Nucleus accumbens (tissue), 56 donors: ENCODE measurements at regions not wholly inside any gene's neighbourhood (a gene's known extent, or its start where the extent isn't known, plus 50 kb on each side); places are given as distances from the start of the nearest gene placed in this dataset.
"Not testable (repeated sequence)": the region's sequence is repeated elsewhere in the genome, so short reads cannot be mapped to it uniquely, and the experiment has no call there.

Experiments
- DNase-seq, 56 donors: peaks; one replicate each; lab custom pipeline; 2025; lab: John Stamatoyannopoulos, UW

DNA sequence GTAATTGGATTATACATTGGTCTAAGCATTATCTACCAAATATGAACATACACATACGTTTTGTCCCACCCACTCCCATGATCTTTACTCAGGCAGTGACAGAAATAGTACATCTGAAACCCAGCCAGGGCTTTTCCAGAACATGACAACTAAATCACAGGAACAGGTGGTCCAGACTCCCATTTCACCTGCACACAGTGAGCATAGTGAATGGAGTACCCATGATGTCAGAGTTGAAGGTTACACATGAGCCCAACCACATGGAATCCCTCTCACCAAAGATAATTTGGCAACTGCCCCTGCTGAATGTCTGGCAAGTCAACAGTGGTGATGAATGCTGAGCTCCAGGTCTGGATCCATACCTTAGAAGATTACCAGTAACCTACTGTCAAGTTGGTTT lies 411.9 kb upstream of the LUZP2 start:
- no peak for DNase-seq

DNA sequence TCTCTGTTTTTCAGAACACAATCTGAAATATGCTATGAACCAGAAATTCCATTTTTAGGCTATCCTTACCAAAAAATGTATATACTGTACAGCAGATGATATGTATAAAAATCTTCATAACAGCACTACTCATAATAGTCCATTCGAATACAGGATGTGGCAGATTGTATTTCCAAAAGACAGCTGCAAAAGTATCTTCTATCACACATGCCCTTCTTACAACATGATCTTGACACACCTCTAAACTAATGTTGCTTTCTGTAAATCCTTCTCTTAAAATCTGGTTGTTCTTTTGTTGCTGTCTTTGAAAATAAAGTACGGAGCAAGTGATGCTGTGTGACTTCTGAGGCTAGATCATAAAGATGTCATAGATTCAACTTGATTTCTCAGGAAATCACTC lies 409.9 kb upstream of the LUZP2 start:
- DNase-seq = no peak

DNA sequence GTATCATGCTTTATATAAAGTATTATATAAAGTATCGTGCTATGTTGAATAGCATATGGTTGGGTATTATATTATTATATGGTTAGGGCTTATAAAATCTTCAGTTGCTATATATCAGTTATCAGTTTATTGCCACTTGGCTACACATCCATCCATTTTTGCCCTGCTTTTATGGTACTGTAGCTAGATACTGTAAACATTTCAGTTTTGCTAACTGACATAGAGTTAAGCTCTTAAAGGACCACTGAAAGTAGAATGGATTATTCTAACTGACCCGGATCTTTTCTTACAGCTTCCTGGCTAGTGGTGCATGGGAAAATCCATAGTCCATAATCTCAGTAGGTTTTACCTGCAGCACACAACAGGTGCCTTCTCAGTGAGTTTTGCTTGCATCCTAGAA lies 405.3 kb upstream of the LUZP2 start:
- no peak for DNase-seq

DNA sequence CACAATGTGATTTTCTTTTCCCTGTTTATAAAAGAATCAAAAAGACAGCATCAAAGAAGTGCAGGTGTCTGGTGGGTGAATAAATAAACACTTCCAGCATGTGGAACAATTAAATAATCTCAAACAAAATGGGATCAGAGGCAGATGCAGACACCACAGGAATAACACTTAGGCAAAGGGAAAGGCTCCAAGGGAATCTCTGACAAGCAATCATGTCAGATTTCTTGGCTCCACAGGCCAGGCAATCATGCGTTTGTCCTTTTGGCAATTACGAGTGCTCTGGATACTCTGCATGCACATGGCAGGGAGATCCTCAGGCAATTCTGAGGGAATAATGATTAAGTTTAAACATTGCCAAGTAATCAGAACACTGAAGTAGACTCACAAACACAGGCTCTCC lies 403.5 kb upstream of the LUZP2 start:
- no peak for DNase-seq

DNA sequence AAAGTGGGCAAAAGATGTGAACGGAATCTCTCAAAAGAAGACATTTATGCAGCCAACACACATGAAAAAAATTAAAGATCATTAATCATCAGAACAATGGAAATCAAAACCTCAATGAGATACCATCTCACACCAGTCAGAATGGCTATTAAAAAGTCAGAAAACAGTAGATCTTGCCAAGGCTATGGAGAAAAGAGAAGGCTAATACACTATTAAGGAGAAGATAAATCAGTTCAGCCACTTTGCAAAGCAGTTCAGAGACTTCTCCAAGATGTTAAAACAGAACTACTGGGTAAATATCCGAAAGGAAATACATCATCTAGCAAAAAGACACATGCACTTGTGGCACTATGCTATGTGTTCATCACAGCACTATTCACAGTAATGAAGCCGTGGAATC lies 388.2 kb upstream of the LUZP2 start:
- no peak for DNase-seq

DNA sequence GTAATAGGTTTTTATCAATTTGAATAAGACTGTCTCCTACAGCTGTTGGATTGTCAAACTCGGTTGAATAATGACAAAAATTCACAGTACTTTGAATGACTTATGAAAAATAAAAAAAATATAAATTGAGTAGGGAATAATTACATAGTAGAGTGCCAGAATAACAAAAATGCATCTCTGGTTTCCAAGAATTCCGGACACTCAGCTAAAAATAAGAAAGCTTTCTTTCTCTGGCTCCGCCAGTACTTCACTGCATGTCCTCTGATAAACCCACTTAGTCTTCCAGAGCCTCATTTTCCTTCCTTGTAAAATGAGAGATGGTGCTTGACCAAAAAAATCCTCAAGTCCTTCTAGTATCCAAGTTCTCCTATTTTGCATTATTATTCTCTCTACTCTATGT lies 374.6 kb upstream of the LUZP2 start:
- DNase-seq = no peak

DNA sequence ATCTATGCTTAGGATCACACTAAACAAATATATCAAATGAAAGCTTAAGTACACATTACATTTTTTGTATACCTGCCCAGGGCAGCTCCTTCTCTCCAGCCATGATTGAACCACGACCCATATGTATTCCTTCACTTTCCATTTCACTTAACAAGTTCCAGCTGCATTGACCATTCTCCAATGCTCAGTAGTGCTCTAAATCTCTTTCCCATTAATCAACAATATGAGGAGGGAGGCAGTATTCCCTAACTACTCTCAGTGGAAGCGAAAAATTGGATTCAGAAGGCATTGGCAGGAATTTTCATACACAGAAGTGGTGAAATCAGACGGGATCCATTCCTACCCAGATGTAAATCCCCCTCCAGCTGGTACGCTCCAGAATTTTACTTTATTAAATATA lies 372.0 kb upstream of the LUZP2 start:
- no peak for DNase-seq

DNA sequence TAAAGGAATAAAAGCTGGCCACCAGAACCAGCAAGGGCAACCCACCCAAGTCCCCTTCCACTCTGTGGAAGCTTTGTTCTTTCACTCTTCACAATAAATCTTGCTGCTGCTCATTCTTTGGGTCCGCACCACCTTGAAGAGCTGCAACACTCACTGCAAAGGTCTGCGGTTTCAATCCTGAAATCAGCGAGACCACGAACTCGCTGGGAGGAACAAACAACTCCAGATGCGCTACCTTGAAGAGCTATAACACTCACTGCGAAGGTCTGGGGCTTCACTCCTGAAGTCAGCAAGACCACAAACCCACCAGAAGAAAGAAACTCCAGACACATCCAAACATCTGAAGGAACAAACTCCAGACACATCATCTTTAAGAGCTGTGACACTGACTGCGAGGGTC lies 365.2 kb upstream of the LUZP2 start:
- no peak for DNase-seq

DNA sequence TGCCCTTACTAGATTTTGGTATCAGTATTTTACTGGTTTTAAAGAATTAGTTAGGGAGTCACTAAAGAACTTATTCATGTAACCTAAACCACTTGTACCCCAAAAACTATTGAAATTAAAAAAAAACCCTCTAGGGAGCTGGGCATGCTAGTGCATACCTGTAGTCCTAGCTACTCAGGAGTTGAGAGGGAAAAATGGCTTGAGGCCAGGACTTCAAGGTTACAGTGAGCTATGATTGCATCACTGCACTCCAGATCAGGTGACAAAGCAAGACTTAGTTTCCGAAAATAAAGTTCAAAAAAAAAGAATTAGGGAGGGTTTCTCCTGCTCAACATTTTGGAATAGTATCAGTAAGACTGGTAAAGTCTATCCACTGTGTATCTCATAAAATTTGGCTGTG lies 364.4 kb upstream of the LUZP2 start:
- DNase-seq = no peak

DNA sequence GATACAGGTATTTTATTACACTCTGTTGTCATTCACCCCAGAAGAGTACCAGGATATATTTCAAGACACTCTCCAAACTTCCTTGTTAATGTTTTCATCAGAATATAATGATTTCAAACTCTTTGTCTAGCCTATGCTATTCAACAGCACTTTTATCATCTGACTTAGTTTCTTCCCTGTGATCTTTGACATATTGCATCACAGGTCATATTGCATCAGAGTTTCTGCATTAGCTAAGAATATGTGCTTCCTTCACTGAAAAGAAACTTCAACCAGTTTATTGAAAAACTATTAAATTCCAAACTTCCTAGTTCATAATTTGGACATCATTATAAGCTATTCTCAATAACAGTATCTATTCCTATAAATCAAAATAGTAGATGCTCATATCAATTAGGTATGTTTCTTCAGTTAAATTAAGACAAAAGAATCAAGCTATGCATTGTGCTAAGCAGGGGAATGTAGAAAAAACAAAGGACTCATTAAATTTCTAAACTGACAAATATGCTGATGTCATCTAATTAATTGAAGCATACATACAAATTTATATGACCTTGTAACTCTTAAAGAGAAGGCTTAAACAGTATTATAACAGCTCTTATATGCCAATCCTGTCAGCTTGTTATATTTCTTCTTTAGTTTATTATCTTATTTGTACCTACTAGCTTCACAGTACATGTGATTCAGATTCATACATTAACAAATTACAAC lies 361.8 kb upstream of the LUZP2 start:
- no peak for DNase-seq

DNA sequence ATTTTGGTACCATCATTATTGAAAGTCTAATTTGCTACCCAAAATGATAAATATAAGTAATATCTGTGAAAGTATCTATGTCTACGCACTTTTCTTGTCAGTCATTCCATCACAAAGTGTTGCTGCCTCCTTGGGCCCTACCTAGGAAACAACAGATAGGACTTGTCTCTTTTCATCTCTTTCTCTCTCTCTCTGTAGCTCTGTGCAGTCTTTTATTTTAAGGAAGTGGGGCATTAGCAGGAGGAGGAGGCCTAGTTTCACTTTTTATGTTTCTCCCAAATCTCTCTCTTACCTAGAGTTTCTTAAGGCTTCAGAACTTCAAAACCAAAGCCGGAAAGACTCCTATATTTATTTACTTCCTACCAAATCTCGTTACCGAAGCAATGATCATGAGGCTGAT lies 354.8 kb upstream of the LUZP2 start:
- DNase-seq = no peak

DNA sequence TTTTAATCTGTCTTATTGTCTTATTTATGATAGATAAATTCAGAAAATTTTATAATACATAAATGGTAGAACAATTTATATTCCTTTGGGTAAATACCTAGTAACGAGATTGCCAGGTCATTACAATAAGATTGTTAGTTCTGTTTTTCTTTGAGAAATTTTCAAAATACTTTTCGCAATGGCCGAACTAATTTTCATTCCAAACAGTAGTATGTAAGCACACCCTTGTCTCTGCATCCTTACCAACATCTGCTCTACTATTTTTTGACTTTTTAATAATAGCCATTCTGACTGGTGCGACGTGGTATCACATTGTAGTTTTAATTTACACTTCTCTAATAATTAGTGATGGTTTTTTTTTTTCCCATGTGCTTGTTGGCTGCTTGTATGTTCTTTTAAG lies 351.4 kb upstream of the LUZP2 start:
- no peak for DNase-seq

DNA sequence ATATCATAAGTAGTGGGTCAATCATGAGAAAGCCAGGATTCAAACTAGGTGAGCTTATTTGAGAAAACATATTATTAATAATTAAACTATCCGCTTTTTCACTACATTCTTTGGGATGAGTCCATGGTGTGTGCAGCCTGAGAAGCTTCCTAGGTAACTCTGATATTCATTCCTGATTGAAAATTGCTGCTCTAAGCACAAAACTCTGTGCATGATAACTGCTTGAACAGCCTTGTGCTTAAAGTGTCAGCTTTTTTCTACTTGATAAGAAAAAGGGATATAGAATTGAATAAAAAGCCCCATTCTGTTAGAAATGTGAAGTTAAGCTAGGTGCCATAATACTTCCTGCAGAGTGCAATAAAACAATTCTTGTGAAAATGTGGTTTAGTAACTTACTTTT lies 343.5 kb upstream of the LUZP2 start:
- no peak for DNase-seq

DNA sequence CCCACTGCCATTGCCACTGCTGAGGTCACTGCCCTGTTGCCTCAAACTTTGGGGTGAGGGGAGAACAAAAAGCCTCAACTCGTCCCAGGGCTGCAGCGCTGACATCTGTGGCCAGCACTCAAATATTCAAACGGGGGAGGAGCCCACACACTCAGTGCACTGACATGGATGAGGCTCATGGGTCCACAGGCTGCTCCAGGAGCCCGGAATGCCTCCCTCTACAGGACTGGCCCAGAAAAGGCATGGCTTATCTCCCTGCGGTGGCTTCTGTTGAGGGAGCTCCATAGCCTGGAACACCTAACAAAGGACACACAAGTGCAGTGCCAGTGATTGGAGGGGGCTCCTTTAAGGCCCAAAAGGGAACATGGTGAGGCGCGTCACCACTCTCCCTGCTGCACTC lies 341.1 kb upstream of the LUZP2 start:
- no peak for DNase-seq

DNA sequence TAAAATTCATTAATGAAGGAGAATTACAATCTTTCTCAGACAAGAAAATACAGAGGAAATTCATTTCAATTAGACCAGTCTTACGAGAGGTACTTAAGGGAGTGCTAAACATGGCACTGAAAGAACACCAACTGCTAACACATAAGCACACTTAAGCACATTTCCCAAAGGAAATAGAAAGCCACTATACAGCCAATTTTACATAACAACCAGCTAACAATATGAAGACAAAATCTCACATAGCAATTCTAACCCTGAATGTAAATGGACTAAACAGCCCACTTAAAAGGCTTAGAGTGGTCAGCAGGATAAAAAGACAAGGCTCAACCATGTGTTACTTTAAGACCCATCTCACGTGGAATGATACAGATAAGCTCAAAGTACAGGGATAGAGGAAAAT lies 339.5 kb upstream of the LUZP2 start:
- DNase-seq = no peak

DNA sequence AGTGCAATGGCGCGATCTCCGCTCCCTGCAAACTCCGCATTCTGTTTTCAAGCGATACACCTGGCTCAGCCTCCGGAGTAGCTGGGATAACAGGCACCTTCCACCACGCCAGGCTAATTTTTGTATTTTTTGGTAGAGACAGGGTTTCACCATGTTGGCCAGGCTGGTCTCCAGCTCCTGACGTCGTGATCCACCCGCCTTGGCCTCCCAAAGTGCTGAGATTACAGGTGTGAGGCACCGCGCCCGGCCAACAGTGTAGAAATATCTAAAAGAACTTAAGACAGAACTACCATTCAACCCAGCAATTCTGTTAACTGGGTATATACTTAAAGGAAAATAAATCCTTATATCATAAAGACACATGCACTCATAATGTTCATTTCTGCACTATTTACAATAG lies 335.3 kb upstream of the LUZP2 start:
- no peak for DNase-seq

DNA sequence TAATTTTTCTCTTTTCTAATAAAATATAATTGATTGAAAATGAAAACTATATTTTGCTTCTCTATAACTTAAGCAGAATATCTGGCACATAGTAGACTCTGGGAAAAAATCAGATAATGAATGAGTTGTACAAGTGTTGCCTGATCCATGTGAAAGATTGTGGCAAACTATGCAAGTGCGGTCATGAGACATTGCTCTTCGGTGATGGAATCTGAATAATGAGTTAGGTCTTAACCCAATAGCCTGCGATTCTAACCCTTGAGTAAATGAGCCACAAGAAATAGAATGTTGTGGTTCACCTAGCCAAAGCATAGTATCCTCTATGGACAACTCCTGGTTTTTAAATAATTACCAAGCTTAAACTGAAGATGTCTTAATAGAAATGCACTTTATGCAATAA lies 333.7 kb upstream of the LUZP2 start:
- DNase-seq = no peak

DNA sequence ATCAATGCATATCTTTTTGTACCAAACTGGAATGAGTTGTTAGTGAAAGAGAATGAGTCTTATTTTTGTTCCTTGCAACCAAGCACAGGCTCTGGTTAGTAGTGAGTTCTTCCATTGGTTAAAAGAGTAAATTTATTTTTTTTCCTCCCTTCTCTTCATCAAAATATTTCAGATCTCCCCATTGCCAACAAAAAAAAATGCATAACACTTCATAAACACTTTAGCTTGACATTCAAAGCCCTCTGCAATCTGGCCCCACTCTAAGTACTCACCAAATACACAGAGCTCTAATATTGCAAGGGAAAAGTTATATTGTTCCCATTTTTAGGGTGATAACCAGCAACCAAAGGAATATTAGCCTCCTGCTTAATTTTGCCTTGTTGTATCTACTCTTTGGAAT lies 333.0 kb upstream of the LUZP2 start:
- no peak for DNase-seq

DNA sequence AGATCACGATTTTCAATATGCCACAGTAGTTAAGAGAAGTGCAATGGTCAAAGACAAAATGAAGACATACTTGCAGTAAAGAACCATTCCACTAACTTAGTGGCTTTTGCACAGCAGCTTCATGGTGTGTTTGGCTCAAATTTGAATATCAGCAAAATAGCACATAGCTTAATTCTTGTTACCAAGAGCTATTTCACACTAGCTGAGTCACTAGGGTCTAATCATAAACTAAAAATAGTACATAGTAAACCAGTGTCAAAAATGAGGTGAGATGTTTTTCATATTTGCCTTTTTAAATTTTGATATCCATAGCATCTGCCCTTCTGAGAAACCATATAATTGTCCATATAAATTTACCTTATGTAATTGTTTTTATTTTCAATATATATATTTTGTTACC lies 325.0 kb upstream of the LUZP2 start:
- no peak for DNase-seq

DNA sequence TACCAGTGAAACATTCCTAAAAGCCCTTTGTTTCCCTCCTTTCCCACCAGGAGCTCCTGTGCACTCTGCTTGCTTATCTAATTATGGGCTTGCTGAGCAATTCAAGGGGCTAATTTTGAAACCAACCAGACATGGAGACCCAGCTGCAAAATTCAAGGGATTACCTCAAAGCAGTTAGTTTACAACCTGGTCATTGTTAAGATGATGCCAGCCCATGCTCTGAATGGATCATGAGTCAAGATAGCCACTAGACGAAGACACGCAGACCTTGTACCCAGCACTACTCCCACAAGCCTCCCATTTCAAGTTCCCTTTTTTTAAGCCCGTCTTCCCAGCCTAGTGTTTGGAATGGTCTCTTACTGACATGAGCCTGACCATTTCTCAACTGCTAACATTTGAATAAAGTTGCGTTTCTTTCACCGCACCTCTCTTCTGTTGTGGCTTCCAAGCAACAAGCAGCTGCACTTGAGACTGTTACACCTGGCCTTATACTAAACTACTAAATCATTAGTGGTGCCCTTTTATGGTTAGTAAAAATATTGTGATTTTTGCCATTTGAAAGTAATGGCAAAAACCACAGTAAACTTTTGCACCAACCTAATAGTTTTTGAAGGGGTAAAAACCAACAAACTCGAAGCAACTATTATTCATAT lies 315.3 kb upstream of the LUZP2 start:
- no peak for DNase-seq

DNA sequence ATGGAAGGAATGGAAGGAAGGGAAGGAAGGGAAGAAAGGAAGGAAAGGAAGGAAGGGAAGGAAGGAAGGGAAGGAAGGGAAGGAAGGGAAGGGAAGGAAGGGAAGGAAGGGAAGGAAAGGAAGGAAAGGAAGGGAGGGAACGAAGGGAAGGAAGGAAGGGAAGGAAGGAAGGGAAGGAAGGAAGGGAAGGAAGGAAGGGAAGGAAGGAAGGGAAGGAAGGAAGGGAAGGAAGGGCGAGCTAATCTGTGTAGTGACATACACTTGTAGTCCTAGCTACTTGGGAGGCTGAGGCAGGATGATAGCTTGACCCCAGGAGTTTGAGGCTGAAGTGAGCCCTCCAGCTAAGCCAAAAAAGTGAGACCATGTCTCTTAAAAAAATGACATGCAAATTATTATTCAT lies 311.3 kb upstream of the LUZP2 start:
- DNase-seq = not testable (repeated sequence)

DNA sequence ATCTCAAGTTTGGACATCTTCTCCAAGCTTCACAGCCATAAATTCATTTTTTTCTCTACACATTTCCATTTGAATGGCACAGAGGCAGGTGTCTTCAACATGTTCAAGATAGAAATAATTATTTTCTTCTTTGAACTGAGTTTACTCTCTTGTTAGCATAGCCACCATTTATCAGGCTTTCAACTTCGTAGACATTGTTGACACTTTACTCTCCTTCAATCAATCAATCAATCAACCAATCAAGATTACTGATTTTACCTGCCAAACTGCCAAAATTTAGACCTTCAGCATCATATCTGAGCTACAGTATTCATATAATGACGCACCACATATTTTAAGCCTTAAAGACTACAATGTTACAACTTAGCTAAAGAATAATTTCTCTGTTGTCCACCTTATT lies 300.1 kb upstream of the LUZP2 start:
- no peak for DNase-seq

DNA sequence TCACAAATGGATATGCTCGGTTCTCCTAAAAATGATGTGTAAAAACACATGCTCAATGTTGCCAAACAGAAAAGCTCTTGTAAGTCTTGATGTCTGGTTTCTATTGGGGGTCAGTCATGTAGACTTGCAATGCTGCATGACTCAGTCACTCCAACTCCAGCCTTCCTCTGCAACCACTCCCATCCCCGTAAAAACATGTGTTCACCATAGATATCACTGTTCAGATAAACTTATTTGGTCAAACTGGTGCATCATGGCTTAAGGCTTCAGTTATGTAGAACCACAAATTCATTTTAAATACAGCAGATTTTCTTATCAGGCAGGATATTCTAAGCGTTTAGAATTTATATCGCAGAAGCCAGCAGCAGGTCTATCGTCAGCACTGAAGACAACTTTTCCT lies 298.4 kb upstream of the LUZP2 start:
- DNase-seq = no peak
